Right lobe of liver (tissue), 4 donors: ENCODE measurements at regions not wholly inside any gene's neighbourhood (a gene's known extent, or its start where the extent isn't known, plus 50 kb on each side); places are given as distances from the start of the nearest gene placed in this dataset.

Source experiments
- POLR2A ChIP-seq: fragments of 450-650 bp; IDR thresholded peaks from one replicate; pipeline ENCODE4 v1.6.1; 2017; ENCODE audit warnings: antibody characterized with exemption, mild to moderate bottlenecking
- TF ChIP-seq, protein P1 (sequence below), 4 donors: fragments of 200-600 bp in 3 of 4; fragments of 450-650 bp in 1 of 4; IDR thresholded peaks; one replicate each; pipeline versions ENCODE4 v1.5.1 to v1.8.0; 2016 to 2022; ENCODE audit warnings: antibody characterized with exemption in 4 of 4, mild to moderate bottlenecking in 2 of 4
- donor health status: DM: no; HTN: no; CAD: no.
- donor health status: DM: no; HTN: no; CAD: no.
- donor health status: DM: no; HTN: yes; CAD: no.

DNA sequence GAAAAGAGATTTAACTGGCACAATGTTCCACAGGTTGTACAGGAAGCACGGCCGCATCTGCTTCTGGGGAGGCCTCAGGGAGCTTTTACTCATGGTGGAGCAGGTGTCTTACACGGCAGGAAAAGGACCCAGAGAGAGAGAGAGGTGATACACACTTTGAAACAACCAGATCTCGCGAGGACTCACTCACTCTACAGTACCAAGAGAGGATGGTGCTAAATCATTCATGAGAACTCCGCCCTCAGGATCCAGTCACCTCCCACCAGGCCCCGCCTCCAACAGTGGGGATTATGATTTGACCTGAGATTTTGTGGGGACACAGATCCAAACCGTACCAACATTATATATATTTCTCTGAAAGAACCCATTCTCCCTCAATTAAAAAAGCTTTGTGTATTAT, 79.7 kb upstream of the DOCK10 start:
- TF ChIP-seq, protein P1, sequence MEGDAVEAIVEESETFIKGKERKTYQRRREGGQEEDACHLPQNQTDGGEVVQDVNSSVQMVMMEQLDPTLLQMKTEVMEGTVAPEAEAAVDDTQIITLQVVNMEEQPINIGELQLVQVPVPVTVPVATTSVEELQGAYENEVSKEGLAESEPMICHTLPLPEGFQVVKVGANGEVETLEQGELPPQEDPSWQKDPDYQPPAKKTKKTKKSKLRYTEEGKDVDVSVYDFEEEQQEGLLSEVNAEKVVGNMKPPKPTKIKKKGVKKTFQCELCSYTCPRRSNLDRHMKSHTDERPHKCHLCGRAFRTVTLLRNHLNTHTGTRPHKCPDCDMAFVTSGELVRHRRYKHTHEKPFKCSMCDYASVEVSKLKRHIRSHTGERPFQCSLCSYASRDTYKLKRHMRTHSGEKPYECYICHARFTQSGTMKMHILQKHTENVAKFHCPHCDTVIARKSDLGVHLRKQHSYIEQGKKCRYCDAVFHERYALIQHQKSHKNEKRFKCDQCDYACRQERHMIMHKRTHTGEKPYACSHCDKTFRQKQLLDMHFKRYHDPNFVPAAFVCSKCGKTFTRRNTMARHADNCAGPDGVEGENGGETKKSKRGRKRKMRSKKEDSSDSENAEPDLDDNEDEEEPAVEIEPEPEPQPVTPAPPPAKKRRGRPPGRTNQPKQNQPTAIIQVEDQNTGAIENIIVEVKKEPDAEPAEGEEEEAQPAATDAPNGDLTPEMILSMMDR (IDR thresholded peaks at IDR 0.05), result no peak
- TF ChIP-seq POLR2A, result no peak
